Panc1 (cell line): ENCODE measurements at regions not wholly inside any gene's neighbourhood (a gene's known extent, or its start where the extent isn't known, plus 50 kb on each side); places are given as distances from the start of the nearest gene placed in this dataset.

Experiments
- ATAC-seq: fragments of 200-7000 bp; cut with Tn5 transposase; 2 replicates; pipeline ENCODE4 v1.9.1; 2020; ENCODE audit warnings: mild to moderate bottlenecking, moderate library complexity
- BruUV-seq: library from RNA; stranded (reverse); fragments of 400-500 nt; replicated peaks from 2 replicates; lab custom pipeline; 2021; lab: Mats Ljungman, UMichigan
- CTCF ChIA-PET: fragments of 300-600 bp; sonication (Branson Sonifier 250); formaldehyde crosslinking; loops from one replicate; lab custom pipeline; 2022; ENCODE audit warnings: antibody characterized with exemption; lab: Charles Lee
- POLR2A ChIA-PET: fragments of 300-600 bp; sonication (Branson Sonifier 250); formaldehyde crosslinking; loops from one replicate; lab custom pipeline; 2022; ENCODE audit warnings: antibody characterized with exemption; lab: Charles Lee
- DNase-seq: peaks from one replicate; pipeline ENCODE4 v3.0.0-alpha.2; 2010; ENCODE audit warnings: low read depth, low spot score
- H3K27ac ChIP-seq: 2 replicates; pipeline ENCODE4 v1.5.1; 2011; ENCODE audit warnings: mild to moderate bottlenecking, low read length, inconsistent platforms
- H3K27me3 ChIP-seq: fragments of 200-500 bp; sonication (Bioruptor generic); 2 replicates; pipeline ENCODE4 v1.6.0; 2014; ENCODE audit warnings: low read length, inconsistent platforms; ENCODE audit not compliant: control insufficient read depth, insufficient read depth
- H3K36me3 ChIP-seq: fragments of 200-500 bp; sonication (Bioruptor generic); 2 replicates; pipeline ENCODE4 v1.5.1; 2014; ENCODE audit warnings: inconsistent platforms, mild to moderate bottlenecking, low read length, moderate library complexity; ENCODE audit not compliant: control insufficient read depth, insufficient read depth
- H3K4me1 ChIP-seq: 2 replicates; pipeline ENCODE4 v1.5.1; 2011; ENCODE audit warnings: inconsistent platforms, mild to moderate bottlenecking, low read length, moderate library complexity; ENCODE audit not compliant: control insufficient read depth, insufficient read depth
- H3K4me3 ChIP-seq, 2 experiments: 2 replicates each; pipeline ENCODE4 v1.5.1; 2011 to 2012; ENCODE audit warnings: low read depth in 2 of 2, low read length in 2 of 2, mild to moderate bottlenecking in 2 of 2, inconsistent platforms in 1 of 2, moderate library complexity in 1 of 2
- H3K9me3 ChIP-seq: fragments of 200-500 bp; sonication (Bioruptor generic); 2 replicates; pipeline ENCODE4 v1.5.1; 2014; ENCODE audit warnings: low read depth, mild to moderate bottlenecking, inconsistent platforms, low read length, moderate library complexity; ENCODE audit not compliant: control insufficient read depth, insufficient read depth
- POLR2AphosphoS5 ChIP-seq: IDR thresholded peaks from 2 replicates; pipeline ENCODE4 v1.6.1; 2012; ENCODE audit warnings: mild to moderate bottlenecking, low read depth, low read length, moderate library complexity
- SIN3A ChIP-seq: IDR thresholded peaks from 2 replicates; pipeline ENCODE4 v1.6.1; 2012; ENCODE audit warnings: low read depth, mild to moderate bottlenecking, low read length, moderate library complexity, borderline replicate concordance; ENCODE audit not compliant: insufficient read depth
- TCF7L2 ChIP-seq: IDR thresholded peaks from 2 replicates; pipeline ENCODE4 v1.6.1; 2011; ENCODE audit warnings: mild to moderate bottlenecking, low read depth, low read length, inconsistent platforms
- in situ Hi-C: cut with HindIII; loops from 2 replicates; pipeline ENCODE4 v1.10.0; 2016; ENCODE audit warnings: low sequenced_read_pairs, low pct_unique_long_range_greater_than_20kb
- intact Hi-C: fragments of 100-400 bp; cut with micrococcal nuclease; formaldehyde crosslinking; loops from one replicate; pipeline ENCODE4 v1.10.0; 2022; ENCODE audit not compliant: unreplicated experiment
- TF ChIP-seq, protein P1 (sequence below), 2 experiments: IDR thresholded peaks; 2 replicates each; pipeline ENCODE4 v1.6.1; 2011 to 2012; ENCODE audit warnings: low read depth in 2 of 2, control low read depth in 1 of 2, low read length in 1 of 2, mild to moderate bottlenecking in 1 of 2, moderate library complexity in 1 of 2; ENCODE audit not compliant: insufficient read depth in 1 of 2
- TF ChIP-seq, protein P2 (sequence below): fragments of 450-650 bp; IDR thresholded peaks from 2 replicates; pipeline ENCODE4 v1.5.1; 2017; ENCODE audit warnings: mild to moderate bottlenecking

- no peak for DNase-seq
- H3K4me1 ChIP-seq, result no peaks in the 10 kb centered on the region
- H3K27me3 ChIP-seq, result no peaks in the 10 kb centered on the region
- BruUV-seq, result no TSS peak
- no peak overlapping the region for H3K4me3 ChIP-seq
- intact Hi-C loops (no loop called here), in situ Hi-C loops (no loop called here)
- CTCF ChIA-PET, result no interaction called here
- TF ChIP-seq, protein P1, sequence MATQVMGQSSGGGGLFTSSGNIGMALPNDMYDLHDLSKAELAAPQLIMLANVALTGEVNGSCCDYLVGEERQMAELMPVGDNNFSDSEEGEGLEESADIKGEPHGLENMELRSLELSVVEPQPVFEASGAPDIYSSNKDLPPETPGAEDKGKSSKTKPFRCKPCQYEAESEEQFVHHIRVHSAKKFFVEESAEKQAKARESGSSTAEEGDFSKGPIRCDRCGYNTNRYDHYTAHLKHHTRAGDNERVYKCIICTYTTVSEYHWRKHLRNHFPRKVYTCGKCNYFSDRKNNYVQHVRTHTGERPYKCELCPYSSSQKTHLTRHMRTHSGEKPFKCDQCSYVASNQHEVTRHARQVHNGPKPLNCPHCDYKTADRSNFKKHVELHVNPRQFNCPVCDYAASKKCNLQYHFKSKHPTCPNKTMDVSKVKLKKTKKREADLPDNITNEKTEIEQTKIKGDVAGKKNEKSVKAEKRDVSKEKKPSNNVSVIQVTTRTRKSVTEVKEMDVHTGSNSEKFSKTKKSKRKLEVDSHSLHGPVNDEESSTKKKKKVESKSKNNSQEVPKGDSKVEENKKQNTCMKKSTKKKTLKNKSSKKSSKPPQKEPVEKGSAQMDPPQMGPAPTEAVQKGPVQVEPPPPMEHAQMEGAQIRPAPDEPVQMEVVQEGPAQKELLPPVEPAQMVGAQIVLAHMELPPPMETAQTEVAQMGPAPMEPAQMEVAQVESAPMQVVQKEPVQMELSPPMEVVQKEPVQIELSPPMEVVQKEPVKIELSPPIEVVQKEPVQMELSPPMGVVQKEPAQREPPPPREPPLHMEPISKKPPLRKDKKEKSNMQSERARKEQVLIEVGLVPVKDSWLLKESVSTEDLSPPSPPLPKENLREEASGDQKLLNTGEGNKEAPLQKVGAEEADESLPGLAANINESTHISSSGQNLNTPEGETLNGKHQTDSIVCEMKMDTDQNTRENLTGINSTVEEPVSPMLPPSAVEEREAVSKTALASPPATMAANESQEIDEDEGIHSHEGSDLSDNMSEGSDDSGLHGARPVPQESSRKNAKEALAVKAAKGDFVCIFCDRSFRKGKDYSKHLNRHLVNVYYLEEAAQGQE (IDR thresholded peaks at IDR 0.05; ENCODE audit: insufficient read depth in 1 of 2, low read depth in 2 of 2, low read length in 1 of 2), result no peak
- TF ChIP-seq, protein P2, sequence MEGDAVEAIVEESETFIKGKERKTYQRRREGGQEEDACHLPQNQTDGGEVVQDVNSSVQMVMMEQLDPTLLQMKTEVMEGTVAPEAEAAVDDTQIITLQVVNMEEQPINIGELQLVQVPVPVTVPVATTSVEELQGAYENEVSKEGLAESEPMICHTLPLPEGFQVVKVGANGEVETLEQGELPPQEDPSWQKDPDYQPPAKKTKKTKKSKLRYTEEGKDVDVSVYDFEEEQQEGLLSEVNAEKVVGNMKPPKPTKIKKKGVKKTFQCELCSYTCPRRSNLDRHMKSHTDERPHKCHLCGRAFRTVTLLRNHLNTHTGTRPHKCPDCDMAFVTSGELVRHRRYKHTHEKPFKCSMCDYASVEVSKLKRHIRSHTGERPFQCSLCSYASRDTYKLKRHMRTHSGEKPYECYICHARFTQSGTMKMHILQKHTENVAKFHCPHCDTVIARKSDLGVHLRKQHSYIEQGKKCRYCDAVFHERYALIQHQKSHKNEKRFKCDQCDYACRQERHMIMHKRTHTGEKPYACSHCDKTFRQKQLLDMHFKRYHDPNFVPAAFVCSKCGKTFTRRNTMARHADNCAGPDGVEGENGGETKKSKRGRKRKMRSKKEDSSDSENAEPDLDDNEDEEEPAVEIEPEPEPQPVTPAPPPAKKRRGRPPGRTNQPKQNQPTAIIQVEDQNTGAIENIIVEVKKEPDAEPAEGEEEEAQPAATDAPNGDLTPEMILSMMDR, result no peak
- no peak for TF ChIP-seq POLR2AphosphoS5
- no peak for TF ChIP-seq TCF7L2
- TF ChIP-seq SIN3A, result no peak
- H3K36me3 ChIP-seq, result no peaks in the 10 kb centered on the region
- POLR2A ChIA-PET, result no interaction called here
- no peaks in the 10 kb centered on the region for H3K9me3 ChIP-seq
- ATAC-seq, result no peak
- H3K27ac ChIP-seq, result no peak overlapping the region
Measured at GRCh38 chr5:124349931-124350330, 396.5 kb downstream of the ZNF608 start.

DNA sequence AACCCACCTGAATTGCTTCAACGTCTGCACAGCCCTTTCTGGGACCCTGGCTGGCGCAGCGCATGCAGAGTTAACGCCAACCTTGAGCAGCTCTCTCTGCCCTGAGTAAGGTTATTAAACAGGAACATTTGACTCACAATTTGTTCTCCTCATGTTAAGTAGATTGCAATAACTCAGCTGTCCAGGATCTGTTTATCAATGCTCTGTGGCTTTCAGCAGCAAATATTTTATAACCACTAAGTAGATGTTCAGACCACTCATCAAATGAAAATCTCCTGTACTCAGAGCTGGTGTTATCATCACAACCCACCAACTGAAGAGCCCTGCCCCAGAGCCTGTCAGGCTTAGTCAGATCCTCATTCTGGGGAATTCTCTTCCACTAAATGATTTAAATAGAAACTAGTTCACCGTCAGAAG, 403.0 kb downstream of the ZNF608 start:
- no peaks in the 10 kb centered on the region for H3K27me3 ChIP-seq
- no peak overlapping the region for H3K27ac ChIP-seq
- no peaks in the 10 kb centered on the region for H3K9me3 ChIP-seq
- DNase-seq (no peak), ATAC-seq (no peak)
- BruUV-seq, result no TSS peak
- no peaks in the 10 kb centered on the region for H3K4me1 ChIP-seq
- POLR2A ChIA-PET, result no interaction called here
- TF ChIP-seq, protein P1 (IDR thresholded peaks at IDR 0.05; ENCODE audit: insufficient read depth in 1 of 2, low read depth in 2 of 2, low read length in 1 of 2), result no peak
- TF ChIP-seq, protein P2, result no peak
- TF ChIP-seq POLR2AphosphoS5 (no peak), SIN3A (no peak), TCF7L2 (no peak)
- no peak overlapping the region for H3K4me3 ChIP-seq
- CTCF ChIA-PET, result no interaction called here
- in situ Hi-C loops (no loop called here), intact Hi-C loops (no loop called here)
- H3K36me3 ChIP-seq, result no peaks in the 10 kb centered on the region
